ENCODE measurements at regions not wholly inside any gene's neighbourhood (a gene's known extent, or its start where the extent isn't known, plus 50 kb on each side); places are given as distances from the start of the nearest gene placed in this dataset.

DNA sequence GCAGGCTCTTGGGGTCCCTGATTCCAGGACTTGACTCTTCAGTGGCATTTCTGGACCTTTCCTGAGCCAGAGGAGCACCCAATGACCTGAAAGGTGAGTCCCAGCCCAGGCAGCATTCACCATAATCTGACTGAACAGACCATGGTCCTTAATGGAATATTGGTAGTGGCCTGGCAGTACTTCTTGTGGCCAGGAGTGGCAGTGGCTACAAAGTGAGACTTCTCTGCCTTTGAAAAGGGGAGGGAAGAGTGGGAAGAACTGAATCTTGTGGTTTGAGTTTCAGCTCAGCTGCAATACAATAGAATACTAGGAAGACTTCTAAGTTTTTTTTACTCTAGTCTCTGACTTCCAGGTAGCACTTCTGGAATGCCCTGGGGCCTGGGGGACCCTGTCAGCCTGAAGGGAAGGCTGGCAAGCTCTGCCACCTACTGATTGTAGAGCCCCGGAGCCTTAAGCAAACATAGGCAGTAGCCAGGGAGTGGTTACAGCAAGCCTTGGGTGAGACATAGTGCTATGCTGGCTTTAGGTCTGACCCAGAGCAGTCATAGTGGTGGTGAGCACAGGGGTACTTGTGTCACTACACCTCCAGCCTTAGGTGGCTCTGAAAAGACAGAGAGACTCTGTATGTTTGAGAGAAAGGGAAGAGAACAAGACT is 674.2 kb upstream of the MANEA start:
- TF ChIP-seq ZNF565 (CRISPR knock-in tag; conservative IDR thresholded peaks at IDR 0.05; ENCODE audit: low read depth) (no peak), PPARA (CRISPR knock-in tag; IDR thresholded peaks at IDR 0.05; ENCODE audit: borderline replicate concordance) (no peak), CREB5 (CRISPR knock-in tag; IDR thresholded peaks at IDR 0.05; ENCODE audit: low read depth) (no peak), RARB (CRISPR knock-in tag; IDR thresholded peaks at IDR 0.05) (no peak), ZNF8 (CRISPR knock-in tag; IDR thresholded peaks at IDR 0.05) (no peak), ESRRG (CRISPR knock-in tag; IDR thresholded peaks at IDR 0.05) (no peak), CSDC2 (CRISPR knock-in tag; IDR thresholded peaks at IDR 0.05) (no peak), BACH2 (CRISPR knock-in tag; IDR thresholded peaks at IDR 0.05; ENCODE audit: borderline replicate concordance) (no peak), CSRNP3 (CRISPR knock-in tag; IDR thresholded peaks at IDR 0.05) (no peak), ZFP3 (CRISPR knock-in tag; IDR thresholded peaks at IDR 0.05) (no peak), GLIS3 (CRISPR knock-in tag; IDR thresholded peaks at IDR 0.05) (no peak), ISL1 (CRISPR knock-in tag; IDR thresholded peaks at IDR 0.05) (no peak), SNAI2 (CRISPR knock-in tag; IDR thresholded peaks at IDR 0.05) (no peak)
- TF ChIP-seq, protein P1, sequence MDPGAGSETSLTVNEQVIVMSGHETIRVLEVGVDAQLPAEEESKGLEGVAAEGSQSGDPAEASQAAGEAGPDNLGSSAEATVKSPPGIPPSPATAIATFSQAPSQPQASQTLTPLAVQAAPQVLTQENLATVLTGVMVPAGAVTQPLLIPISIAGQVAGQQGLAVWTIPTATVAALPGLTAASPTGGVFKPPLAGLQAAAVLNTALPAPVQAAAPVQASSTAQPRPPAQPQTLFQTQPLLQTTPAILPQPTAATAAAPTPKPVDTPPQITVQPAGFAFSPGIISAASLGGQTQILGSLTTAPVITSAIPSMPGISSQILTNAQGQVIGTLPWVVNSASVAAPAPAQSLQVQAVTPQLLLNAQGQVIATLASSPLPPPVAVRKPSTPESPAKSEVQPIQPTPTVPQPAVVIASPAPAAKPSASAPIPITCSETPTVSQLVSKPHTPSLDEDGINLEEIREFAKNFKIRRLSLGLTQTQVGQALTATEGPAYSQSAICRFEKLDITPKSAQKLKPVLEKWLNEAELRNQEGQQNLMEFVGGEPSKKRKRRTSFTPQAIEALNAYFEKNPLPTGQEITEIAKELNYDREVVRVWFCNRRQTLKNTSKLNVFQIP (CRISPR knock-in tag; IDR thresholded peaks at IDR 0.05; ENCODE audit: borderline replicate concordance, low read depth): no peak
- TF ChIP-seq, protein P2, sequence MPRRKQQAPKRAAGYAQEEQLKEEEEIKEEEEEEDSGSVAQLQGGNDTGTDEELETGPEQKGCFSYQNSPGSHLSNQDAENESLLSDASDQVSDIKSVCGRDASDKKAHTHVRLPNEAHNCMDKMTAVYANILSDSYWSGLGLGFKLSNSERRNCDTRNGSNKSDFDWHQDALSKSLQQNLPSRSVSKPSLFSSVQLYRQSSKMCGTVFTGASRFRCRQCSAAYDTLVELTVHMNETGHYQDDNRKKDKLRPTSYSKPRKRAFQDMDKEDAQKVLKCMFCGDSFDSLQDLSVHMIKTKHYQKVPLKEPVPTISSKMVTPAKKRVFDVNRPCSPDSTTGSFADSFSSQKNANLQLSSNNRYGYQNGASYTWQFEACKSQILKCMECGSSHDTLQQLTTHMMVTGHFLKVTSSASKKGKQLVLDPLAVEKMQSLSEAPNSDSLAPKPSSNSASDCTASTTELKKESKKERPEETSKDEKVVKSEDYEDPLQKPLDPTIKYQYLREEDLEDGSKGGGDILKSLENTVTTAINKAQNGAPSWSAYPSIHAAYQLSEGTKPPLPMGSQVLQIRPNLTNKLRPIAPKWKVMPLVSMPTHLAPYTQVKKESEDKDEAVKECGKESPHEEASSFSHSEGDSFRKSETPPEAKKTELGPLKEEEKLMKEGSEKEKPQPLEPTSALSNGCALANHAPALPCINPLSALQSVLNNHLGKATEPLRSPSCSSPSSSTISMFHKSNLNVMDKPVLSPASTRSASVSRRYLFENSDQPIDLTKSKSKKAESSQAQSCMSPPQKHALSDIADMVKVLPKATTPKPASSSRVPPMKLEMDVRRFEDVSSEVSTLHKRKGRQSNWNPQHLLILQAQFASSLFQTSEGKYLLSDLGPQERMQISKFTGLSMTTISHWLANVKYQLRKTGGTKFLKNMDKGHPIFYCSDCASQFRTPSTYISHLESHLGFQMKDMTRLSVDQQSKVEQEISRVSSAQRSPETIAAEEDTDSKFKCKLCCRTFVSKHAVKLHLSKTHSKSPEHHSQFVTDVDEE (CRISPR knock-in tag; IDR thresholded peaks at IDR 0.05): no peak
- ATAC-seq: no peak

GRCh38 chr6:94899191-94899590 is 678.1 kb upstream of the MANEA start:
- TF ChIP-seq TCF4 (CRISPR knock-in tag; IDR thresholded peaks at IDR 0.05; ENCODE audit: borderline replicate concordance): no peak
- TF ChIP-seq ZFP30 (CRISPR knock-in tag; IDR thresholded peaks at IDR 0.05): no peak
- no peak for TF ChIP-seq ZNF8 (CRISPR knock-in tag; IDR thresholded peaks at IDR 0.05)
- no peak for TF ChIP-seq GLIS3 (CRISPR knock-in tag; IDR thresholded peaks at IDR 0.05)
- no peak for TF ChIP-seq ZNF565 (CRISPR knock-in tag; conservative IDR thresholded peaks at IDR 0.05; ENCODE audit: low read depth)
- no peak for TF ChIP-seq ZFP3 (CRISPR knock-in tag; IDR thresholded peaks at IDR 0.05)
- TF ChIP-seq, protein P1 (CRISPR knock-in tag; IDR thresholded peaks at IDR 0.05; ENCODE audit: borderline replicate concordance, low read depth): no peak
- TF ChIP-seq, protein P2 (CRISPR knock-in tag; IDR thresholded peaks at IDR 0.05): no peak
- no peak for TF ChIP-seq BACH2 (CRISPR knock-in tag; IDR thresholded peaks at IDR 0.05; ENCODE audit: borderline replicate concordance)
- ATAC-seq: no peak

All from SK-N-SH treated with all-trans-retinoic acid at 6 μM for 48 hours (cell line).